Right atrium auricular region (tissue), 2 donors: ENCODE measurements at regions not wholly inside any gene's neighbourhood (a gene's known extent, or its start where the extent isn't known, plus 50 kb on each side); places are given as distances from the start of the nearest gene placed in this dataset.

ENCODE experiments used
- DNase-seq: peaks from one replicate; pipeline ENCODE4 v3.0.0-alpha.2; 2019; ENCODE audit warnings: low spot score
- H3K27ac ChIP-seq, 2 donors: fragments of 200-600 bp; sonication (generic); 1 replicate in 1 of 2; 2 replicates in 1 of 2; pipeline ENCODE4 v1.5.1; 2016 to 2019
- H3K27me3 ChIP-seq, 2 donors: fragments of 200-600 bp; sonication (generic); one replicate each; pipeline versions ENCODE4 v1.5.1 to v1.6.0; 2017 to 2019
- H3K36me3 ChIP-seq: fragments of 200-600 bp; sonication (generic); one replicate; pipeline ENCODE4 v1.5.1; 2016
- H3K4me1 ChIP-seq, 2 donors: fragments of 200-600 bp; sonication (generic); one replicate each; pipeline versions ENCODE4 v1.5.1 to v1.6.0; 2017 to 2019
- H3K4me3 ChIP-seq, 2 donors: fragments of 200-600 bp; sonication (generic); 1 replicate in 1 of 2; 2 replicates in 1 of 2; pipeline ENCODE4 v1.5.1; 2017 to 2019; ENCODE audit warnings: mild to moderate bottlenecking in 1 of 2, moderate library complexity in 1 of 2
- H3K9me3 ChIP-seq, 2 donors: fragments of 200-600 bp; sonication (generic); one replicate each; pipeline ENCODE4 v1.5.1; 2019
- CTCF ChIP-seq, 2 donors: fragments of 200-600 bp; sonication (generic); IDR thresholded peaks; one replicate each; pipeline ENCODE4 v1.5.1; 2019; ENCODE audit warnings: antibody characterized with exemption in 2 of 2

DNA sequence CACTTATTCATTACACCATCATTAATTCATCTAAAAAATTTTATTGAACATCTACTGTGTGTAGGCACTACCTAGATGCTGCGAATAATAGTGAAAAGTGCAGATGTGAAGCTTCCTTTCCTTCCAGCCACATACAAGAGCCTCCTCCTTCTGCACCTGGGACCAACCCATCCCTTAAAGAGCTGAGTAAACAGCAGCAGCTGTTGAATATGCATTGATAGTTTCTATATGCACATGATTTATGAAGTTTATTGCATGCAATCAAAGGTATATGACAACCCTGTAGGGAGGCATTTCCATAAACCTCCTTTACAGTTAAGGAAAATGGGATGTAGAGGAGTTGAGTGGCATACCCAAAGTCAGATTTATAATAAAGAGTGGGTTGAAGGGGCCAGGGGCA lies 110.3 kb upstream of the IPO5 start:
- Histone ChIP-seq H3K27ac (no peak overlapping the region), H3K9me3 (no peaks in the 10 kb centered on the region), H3K27me3 (no peaks in the 10 kb centered on the region), H3K36me3 (no peaks in the 10 kb centered on the region), H3K4me3 (no peak overlapping the region), H3K4me1 (no peaks in the 10 kb centered on the region)
- DNase-seq: no peak
- TF ChIP-seq CTCF (IDR thresholded peaks at IDR 0.05): no peak

GRCh38 chr13:97844151-97844550 lies 109.3 kb upstream of the IPO5 start:
- H3K4me3 ChIP-seq: no peak overlapping the region
- no peaks in the 10 kb centered on the region for H3K9me3 ChIP-seq
- no peaks in the 10 kb centered on the region for H3K27me3 ChIP-seq
- TF ChIP-seq CTCF (IDR thresholded peaks at IDR 0.05): no peak
- no peak for DNase-seq
- no peaks in the 10 kb centered on the region for H3K36me3 ChIP-seq
- no peak overlapping the region for H3K27ac ChIP-seq
- H3K4me1 ChIP-seq: peaks cover 0 to 4% of the 10 kb centered on the region in 2 donors

- no peak for DNase-seq
- Histone ChIP-seq H3K9me3 (no peaks in the 10 kb centered on the region), H3K27me3 (no peaks in the 10 kb centered on the region), H3K27ac (no peak overlapping the region), H3K36me3 (no peaks in the 10 kb centered on the region), H3K4me1 (peaks cover 0 to 4% of the 10 kb centered on the region in 2 donors), H3K4me3 (no peak overlapping the region)
- TF ChIP-seq CTCF (IDR thresholded peaks at IDR 0.05): no peak
These were observed 104.6 kb upstream of the IPO5 start for GRCh38 chr13:97848886-97849285.

DNA sequence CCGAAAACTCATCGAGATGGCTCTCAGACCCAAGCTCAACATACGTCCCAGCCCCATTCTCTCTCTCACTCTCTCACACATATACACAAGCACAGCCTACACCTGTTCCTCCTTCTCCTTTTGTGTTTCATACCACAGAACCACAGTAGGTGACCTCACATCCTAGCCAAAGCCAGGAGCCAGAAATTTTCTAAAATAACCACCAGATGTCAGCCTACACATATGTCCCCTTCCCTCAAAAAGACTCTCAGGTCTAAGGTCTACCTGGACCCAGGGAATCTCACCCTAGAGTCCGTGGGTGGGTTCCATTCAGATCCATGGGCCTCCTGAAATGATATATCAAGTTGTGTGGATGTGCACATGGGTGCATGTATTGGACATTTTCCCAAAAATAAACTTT lies 104.2 kb upstream of the IPO5 start:
- H3K9me3 ChIP-seq: no peaks in the 10 kb centered on the region
- no peak for DNase-seq
- peak in 1 of 2 donors; percentile 33 for TF ChIP-seq CTCF (IDR thresholded peaks at IDR 0.05)

GRCh38 chr13:97851269-97851668 lies 102.2 kb upstream of the IPO5 start:
- no peak for TF ChIP-seq CTCF (IDR thresholded peaks at IDR 0.05)
- Histone ChIP-seq H3K4me1 (peaks cover 0 to 9% of the 10 kb centered on the region in 2 donors), H3K9me3 (no peaks in the 10 kb centered on the region), H3K27ac (no peak overlapping the region), H3K36me3 (no peaks in the 10 kb centered on the region), H3K27me3 (no peaks in the 10 kb centered on the region), H3K4me3 (no peak overlapping the region)
- DNase-seq: no peak

More for the DNA sequence above, 104.2 kb upstream of the IPO5 start:
- Histone ChIP-seq H3K27ac (no peak overlapping the region), H3K4me3 (no peak overlapping the region), H3K27me3 (no peaks in the 10 kb centered on the region), H3K36me3 (no peaks in the 10 kb centered on the region), H3K4me1 (peaks cover 0 to 4% of the 10 kb centered on the region in 2 donors)

- H3K9me3 ChIP-seq: no peaks in the 10 kb centered on the region
- no peaks in the 10 kb centered on the region for H3K27me3 ChIP-seq
- TF ChIP-seq CTCF (IDR thresholded peaks at IDR 0.05): no peak
- no peaks in the 10 kb centered on the region for H3K36me3 ChIP-seq
- H3K4me3 ChIP-seq: no peak overlapping the region
- H3K27ac ChIP-seq: no peak overlapping the region
- peaks cover 0 to 9% of the 10 kb centered on the region in 2 donors for H3K4me1 ChIP-seq
- no peak for DNase-seq
These were observed 101.1 kb upstream of the IPO5 start for GRCh38 chr13:97852181-97852874.
